H1 (cell line): ENCODE measurements at regions not wholly inside any gene's neighbourhood (a gene's known extent, or its start where the extent isn't known, plus 50 kb on each side); places are given as distances from the start of the nearest gene placed in this dataset.

Experiments
- EGR1 ChIP-seq: IDR thresholded peaks from 2 replicates; pipeline ENCODE4 v1.6.1; 2011; ENCODE audit warnings: low read depth, low read length, borderline replicate concordance
- GABPA ChIP-seq: IDR thresholded peaks from 2 replicates; pipeline ENCODE4 v1.6.1; 2011; ENCODE audit warnings: mild to moderate bottlenecking, low read length, moderate library complexity, borderline replicate concordance; ENCODE audit not compliant: insufficient read depth
- GTF2F1 ChIP-seq: IDR thresholded peaks from 2 replicates; pipeline ENCODE4 v1.6.1; 2012; ENCODE audit warnings: low read depth, low read length, improper control_type of control experiment, borderline replicate concordance
- JUND ChIP-seq: IDR thresholded peaks from 2 replicates; pipeline ENCODE4 v1.6.1; 2011; ENCODE audit warnings: mild to moderate bottlenecking, improper control_type of control experiment, low read length
- KDM5A ChIP-seq: fragments of 200-600 bp; IDR thresholded peaks from 2 replicates; pipeline ENCODE4 v1.7.1; 2012; ENCODE audit warnings: mild to moderate bottlenecking, low read length, inconsistent platforms, mixed read lengths
- RFX5 ChIP-seq: IDR thresholded peaks from 2 replicates; pipeline ENCODE4 v1.6.1; 2011; ENCODE audit warnings: low read depth, low read length, improper control_type of control experiment, borderline replicate concordance
- SUZ12 ChIP-seq: fragments of 200-600 bp; sonication (generic); IDR thresholded peaks from 2 replicates; pipeline ENCODE4 v1.6.1; 2012; ENCODE audit warnings: mild to moderate bottlenecking, inconsistent platforms, low read length, moderate library complexity, mixed read lengths
- TAF1 ChIP-seq: IDR thresholded peaks from 2 replicates; pipeline ENCODE4 v1.6.1; 2011; ENCODE audit warnings: mild to moderate bottlenecking, low read depth, low read length

DNA sequence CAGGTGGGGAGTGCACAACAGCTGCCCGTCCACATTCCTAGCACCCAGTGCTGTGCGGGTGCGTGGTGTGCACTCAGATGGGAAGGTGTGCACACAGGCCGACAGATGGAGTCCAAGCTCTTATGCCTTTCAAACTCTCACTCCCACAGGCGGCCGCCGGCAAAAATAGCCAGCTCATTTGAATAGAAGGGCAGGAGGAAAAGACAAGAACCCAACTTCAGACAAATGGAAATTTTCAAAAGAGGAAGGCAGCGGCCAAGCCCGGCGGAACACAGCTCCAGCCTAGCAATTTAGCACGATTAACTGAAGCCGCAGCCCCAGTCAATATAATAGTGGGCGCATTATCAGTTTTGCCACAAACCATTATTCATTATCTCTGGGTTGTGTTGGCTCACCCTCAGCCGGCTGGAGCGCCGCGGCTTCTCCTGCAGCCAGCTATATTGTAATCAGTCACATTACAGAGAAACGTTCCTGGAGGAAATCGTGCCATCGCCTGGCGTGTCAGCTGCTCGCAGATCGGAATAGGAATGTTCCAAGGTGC lies 103.9 kb upstream of the SEC14L1 start (continued):
- TF ChIP-seq RFX5 (no peak), GABPA (no peak), SUZ12 (no peak), TAF1 (no peak), GTF2F1 (no peak), KDM5A (no peak), JUND (no peak), EGR1 (no peak)
- TF ChIP-seq, all 59 proteins: peak for 0
